ENCODE measurements at regions not wholly inside any gene's neighbourhood (a gene's known extent, or its start where the extent isn't known, plus 50 kb on each side); places are given as distances from the start of the nearest gene placed in this dataset.
"Not testable (repeated sequence)": the region's sequence is repeated elsewhere in the genome, so short reads cannot be mapped to it uniquely, and the experiment has no call there.

DNA sequence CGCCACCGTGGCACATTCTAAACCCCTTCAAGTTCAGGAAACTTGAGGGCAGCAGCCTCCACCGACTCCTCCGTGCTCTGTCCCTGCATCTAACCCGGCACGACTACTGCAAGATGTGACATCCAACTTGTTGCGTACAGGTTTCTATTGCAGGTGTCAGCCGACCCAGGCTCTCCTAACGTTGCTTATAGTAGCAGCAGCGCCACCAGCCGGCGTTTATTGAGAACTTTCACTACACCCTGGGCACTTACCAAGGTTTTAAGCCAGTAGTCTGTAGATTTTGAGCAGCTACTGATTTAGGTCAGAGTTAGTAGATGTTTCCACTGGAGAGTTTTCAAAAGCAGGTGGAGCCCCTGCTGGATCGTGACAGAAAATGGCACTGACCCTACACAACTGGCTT lies 200.6 kb upstream of the PRKX start:
- H3K4me1 Mint-ChIP-seq; H3K27me3 ChIP-seq (ENCODE audit: control insufficient read depth, insufficient read depth, low read length); H3K27ac ChIP-seq (ENCODE audit: insufficient read depth, low read length, poor library complexity, severe bottlenecking); H3K9me3 ChIP-seq (ENCODE audit: control insufficient read depth in 2 of 2, low read length in 2 of 2); H3K4me3 ChIP-seq (ENCODE audit: low read depth, low read length); DNase-seq; H3K9me3 Mint-ChIP-seq; H3K4me1 ChIP-seq (ENCODE audit: control insufficient read depth, insufficient read depth, low read length, poor library complexity, severe bottlenecking); H3K4me3 Mint-ChIP-seq; H3K36me3 ChIP-seq (ENCODE audit: control insufficient read depth, insufficient read depth, low read length); H3K36me3 Mint-ChIP-seq; ATAC-seq (ENCODE audit: low read depth in 2 of 2); H3K27ac Mint-ChIP-seq; H3K27me3 Mint-ChIP-seq: not testable (repeated sequence)

DNA sequence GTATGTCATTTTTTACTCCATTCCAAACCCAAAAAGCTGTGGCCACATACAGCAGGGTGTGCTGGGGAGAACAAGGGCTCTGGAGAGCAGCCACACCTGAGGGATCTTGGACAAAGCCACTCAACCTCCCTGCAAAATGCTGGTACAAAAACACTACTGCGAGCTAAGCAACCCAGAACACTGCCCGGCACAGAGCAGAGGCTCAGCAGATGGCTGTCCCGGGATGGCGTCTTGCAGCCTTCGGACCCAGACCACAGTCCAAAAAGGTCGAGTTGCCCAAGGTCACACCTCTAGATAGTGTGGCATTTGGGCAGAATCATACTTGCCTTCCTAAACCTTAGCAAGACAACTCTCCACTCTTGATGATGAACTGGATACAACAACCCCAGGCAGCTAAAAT lies 197.6 kb upstream of the PRKX start:
- H3K27me3 ChIP-seq (ENCODE audit: control insufficient read depth, insufficient read depth, low read length); H3K4me3 Mint-ChIP-seq; H3K9me3 Mint-ChIP-seq; H3K4me1 Mint-ChIP-seq; H3K9me3 ChIP-seq (ENCODE audit: control insufficient read depth in 2 of 2, low read length in 2 of 2); H3K27ac Mint-ChIP-seq; DNase-seq; H3K36me3 Mint-ChIP-seq; H3K27me3 Mint-ChIP-seq; H3K4me1 ChIP-seq (ENCODE audit: control insufficient read depth, insufficient read depth, low read length, poor library complexity, severe bottlenecking); H3K4me3 ChIP-seq (ENCODE audit: low read depth, low read length); H3K27ac ChIP-seq (ENCODE audit: insufficient read depth, low read length, poor library complexity, severe bottlenecking); ATAC-seq (ENCODE audit: low read depth in 2 of 2); H3K36me3 ChIP-seq (ENCODE audit: control insufficient read depth, insufficient read depth, low read length): not testable (repeated sequence)

DNA sequence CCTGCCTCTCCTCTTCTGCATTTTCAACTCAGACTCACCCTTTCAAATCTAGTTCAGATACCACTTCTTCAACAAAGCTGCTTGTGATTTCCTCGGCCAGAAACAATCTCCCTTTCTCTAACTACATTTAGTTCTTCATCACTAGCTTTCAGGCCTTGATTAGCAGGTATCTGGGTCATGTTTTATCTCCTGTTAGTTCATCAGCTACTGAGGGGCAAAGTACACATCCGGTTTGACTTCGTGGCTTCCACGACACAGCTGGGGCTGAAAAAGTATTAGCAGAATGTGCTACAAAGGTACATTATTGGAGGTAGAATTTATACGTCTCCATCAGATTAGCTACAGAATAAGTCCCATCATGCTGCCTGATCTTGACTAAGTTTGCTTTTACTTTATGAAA lies 197.2 kb upstream of the PRKX start:
- not testable (repeated sequence) for H3K4me3 ChIP-seq (ENCODE audit: low read depth, low read length); H3K4me1 Mint-ChIP-seq; H3K27ac ChIP-seq (ENCODE audit: insufficient read depth, low read length, poor library complexity, severe bottlenecking); DNase-seq; H3K9me3 Mint-ChIP-seq; H3K27me3 ChIP-seq (ENCODE audit: control insufficient read depth, insufficient read depth, low read length); H3K36me3 Mint-ChIP-seq; H3K4me1 ChIP-seq (ENCODE audit: control insufficient read depth, insufficient read depth, low read length, poor library complexity, severe bottlenecking); H3K36me3 ChIP-seq (ENCODE audit: control insufficient read depth, insufficient read depth, low read length); H3K27me3 Mint-ChIP-seq; H3K27ac Mint-ChIP-seq; ATAC-seq (ENCODE audit: low read depth in 2 of 2); H3K4me3 Mint-ChIP-seq; H3K9me3 ChIP-seq (ENCODE audit: control insufficient read depth in 2 of 2, low read length in 2 of 2)

DNA sequence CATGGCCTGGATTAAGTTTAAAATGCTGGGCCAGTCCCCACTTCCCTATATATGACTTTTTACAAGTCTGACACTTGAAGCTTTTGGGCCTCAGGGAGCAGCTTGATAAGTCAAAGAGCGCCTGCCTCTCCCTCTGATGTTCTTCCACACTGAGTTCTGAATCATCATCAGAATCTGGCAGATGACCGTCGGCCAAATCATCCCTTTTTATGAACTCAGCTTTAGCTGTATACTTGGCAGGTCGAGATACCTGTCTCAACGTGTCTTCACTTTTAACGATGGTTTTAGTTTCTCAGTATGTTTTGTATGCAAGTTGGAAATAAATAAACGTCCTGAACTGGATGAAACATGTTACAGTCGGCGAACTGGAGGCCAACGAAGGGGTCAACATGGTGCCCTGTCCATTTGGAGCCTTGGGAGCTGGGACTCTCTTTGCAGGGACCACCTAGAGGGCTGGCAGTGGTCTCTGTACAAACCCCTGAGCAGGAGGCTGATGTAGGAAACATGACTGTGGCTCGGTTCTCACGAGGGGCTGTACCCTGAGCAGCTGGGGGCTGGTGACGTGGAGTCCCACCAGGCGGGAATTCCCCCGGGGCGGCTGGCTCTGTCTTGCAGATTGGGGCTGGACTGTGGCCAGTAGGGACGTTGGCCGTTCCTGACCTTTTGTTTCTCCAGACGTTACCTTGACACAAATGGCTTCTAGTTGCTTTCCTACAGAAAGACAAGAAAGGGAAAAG lies 192.2 kb upstream of the PRKX start:
- not testable (repeated sequence) for H3K36me3 Mint-ChIP-seq; ATAC-seq (ENCODE audit: low read depth in 2 of 2); DNase-seq; H3K27me3 Mint-ChIP-seq; H3K9me3 ChIP-seq (ENCODE audit: control insufficient read depth in 2 of 2, low read length in 2 of 2); H3K4me3 ChIP-seq (ENCODE audit: low read depth, low read length); H3K27me3 ChIP-seq (ENCODE audit: control insufficient read depth, insufficient read depth, low read length); H3K4me1 Mint-ChIP-seq; H3K27ac ChIP-seq (ENCODE audit: insufficient read depth, low read length, poor library complexity, severe bottlenecking); H3K4me3 Mint-ChIP-seq; H3K4me1 ChIP-seq (ENCODE audit: control insufficient read depth, insufficient read depth, low read length, poor library complexity, severe bottlenecking); H3K36me3 ChIP-seq (ENCODE audit: control insufficient read depth, insufficient read depth, low read length); H3K27ac Mint-ChIP-seq; H3K9me3 Mint-ChIP-seq

DNA sequence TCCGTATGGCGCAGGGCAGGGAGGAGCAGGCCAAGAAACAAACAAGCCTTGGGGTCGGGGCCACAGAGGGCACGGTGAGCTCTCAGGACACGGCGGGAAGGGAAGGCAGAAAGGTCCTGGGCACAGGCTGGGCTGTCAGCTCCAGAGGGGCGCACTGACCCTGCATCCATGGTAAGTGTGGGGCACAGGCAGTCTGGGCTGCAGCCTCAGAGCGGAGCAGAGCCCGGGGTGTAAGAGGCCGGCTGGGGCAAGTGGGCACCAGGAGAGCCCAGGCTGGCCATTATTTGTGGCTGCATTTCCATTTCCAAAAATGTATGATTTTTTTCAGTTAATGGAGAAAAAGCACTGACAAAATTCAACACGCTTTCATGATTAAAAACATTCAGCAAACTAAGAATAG lies 188.8 kb upstream of the PRKX start:
- not testable (repeated sequence) for DNase-seq; H3K4me3 Mint-ChIP-seq; H3K27ac Mint-ChIP-seq; H3K9me3 ChIP-seq (ENCODE audit: control insufficient read depth in 2 of 2, low read length in 2 of 2); H3K4me1 ChIP-seq (ENCODE audit: control insufficient read depth, insufficient read depth, low read length, poor library complexity, severe bottlenecking); H3K4me1 Mint-ChIP-seq; H3K36me3 ChIP-seq (ENCODE audit: control insufficient read depth, insufficient read depth, low read length); H3K27ac ChIP-seq (ENCODE audit: insufficient read depth, low read length, poor library complexity, severe bottlenecking); H3K27me3 Mint-ChIP-seq; H3K9me3 Mint-ChIP-seq; H3K4me3 ChIP-seq (ENCODE audit: low read depth, low read length); ATAC-seq (ENCODE audit: low read depth in 2 of 2); H3K27me3 ChIP-seq (ENCODE audit: control insufficient read depth, insufficient read depth, low read length); H3K36me3 Mint-ChIP-seq

DNA sequence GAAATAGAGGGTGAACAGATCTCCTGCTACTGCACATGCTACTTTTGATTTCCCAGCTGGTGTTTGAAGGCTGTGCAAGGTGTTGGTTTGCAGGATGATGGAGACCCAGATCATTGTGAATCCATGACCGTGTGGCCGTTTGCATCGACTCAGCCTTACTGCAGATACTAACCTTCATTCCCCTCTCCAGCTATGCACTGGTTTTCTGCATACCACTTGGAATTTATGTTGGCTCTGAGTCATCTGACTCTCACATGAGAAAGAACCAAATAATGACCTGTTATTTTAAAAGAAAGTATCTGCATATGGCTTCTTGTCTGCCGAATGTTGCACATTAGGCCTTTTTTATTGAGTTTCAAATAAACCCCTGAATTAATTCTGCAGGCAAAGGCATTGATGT lies 183.3 kb upstream of the PRKX start:
- H3K4me1 ChIP-seq (ENCODE audit: control insufficient read depth, insufficient read depth, low read length, poor library complexity, severe bottlenecking); H3K4me3 Mint-ChIP-seq; H3K27me3 ChIP-seq (ENCODE audit: control insufficient read depth, insufficient read depth, low read length); H3K27ac ChIP-seq (ENCODE audit: insufficient read depth, low read length, poor library complexity, severe bottlenecking); H3K9me3 ChIP-seq (ENCODE audit: control insufficient read depth in 2 of 2, low read length in 2 of 2); H3K4me3 ChIP-seq (ENCODE audit: low read depth, low read length); H3K36me3 Mint-ChIP-seq; H3K27me3 Mint-ChIP-seq; H3K36me3 ChIP-seq (ENCODE audit: control insufficient read depth, insufficient read depth, low read length); H3K9me3 Mint-ChIP-seq; ATAC-seq (ENCODE audit: low read depth in 2 of 2); H3K27ac Mint-ChIP-seq; DNase-seq; H3K4me1 Mint-ChIP-seq: not testable (repeated sequence)

DNA sequence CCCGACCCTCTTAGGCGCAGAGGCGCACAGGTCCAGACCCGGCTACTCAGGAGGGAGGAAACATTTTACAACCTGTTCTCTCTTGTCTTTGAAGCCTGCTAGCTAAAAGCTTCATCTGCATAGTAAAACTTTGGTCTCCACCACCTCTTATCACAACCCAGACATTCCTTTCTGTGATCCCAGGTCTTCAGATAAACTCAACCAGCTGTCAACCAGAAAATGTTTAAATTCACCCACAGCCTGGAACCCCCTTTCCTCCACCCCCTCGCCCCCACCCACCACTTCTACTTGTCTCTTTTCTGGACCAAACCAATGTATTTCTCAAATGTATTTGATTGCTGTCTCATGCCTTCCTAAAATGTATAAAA lies 169.1 kb upstream of the PRKX start:
- H3K27ac ChIP-seq (ENCODE audit: insufficient read depth, low read length, poor library complexity, severe bottlenecking); H3K4me1 ChIP-seq (ENCODE audit: control insufficient read depth, insufficient read depth, low read length, poor library complexity, severe bottlenecking); H3K36me3 ChIP-seq (ENCODE audit: control insufficient read depth, insufficient read depth, low read length); H3K27me3 ChIP-seq (ENCODE audit: control insufficient read depth, insufficient read depth, low read length); H3K9me3 ChIP-seq (ENCODE audit: control insufficient read depth in 2 of 2, low read length in 2 of 2); H3K4me3 ChIP-seq (ENCODE audit: low read depth, low read length); H3K4me3 Mint-ChIP-seq; ATAC-seq (ENCODE audit: low read depth in 2 of 2); H3K9me3 Mint-ChIP-seq; H3K4me1 Mint-ChIP-seq; H3K27me3 Mint-ChIP-seq; H3K27ac Mint-ChIP-seq; H3K36me3 Mint-ChIP-seq: not testable (repeated sequence)
- peak in 1 of 3 donors; percentile 8 for DNase-seq

DNA sequence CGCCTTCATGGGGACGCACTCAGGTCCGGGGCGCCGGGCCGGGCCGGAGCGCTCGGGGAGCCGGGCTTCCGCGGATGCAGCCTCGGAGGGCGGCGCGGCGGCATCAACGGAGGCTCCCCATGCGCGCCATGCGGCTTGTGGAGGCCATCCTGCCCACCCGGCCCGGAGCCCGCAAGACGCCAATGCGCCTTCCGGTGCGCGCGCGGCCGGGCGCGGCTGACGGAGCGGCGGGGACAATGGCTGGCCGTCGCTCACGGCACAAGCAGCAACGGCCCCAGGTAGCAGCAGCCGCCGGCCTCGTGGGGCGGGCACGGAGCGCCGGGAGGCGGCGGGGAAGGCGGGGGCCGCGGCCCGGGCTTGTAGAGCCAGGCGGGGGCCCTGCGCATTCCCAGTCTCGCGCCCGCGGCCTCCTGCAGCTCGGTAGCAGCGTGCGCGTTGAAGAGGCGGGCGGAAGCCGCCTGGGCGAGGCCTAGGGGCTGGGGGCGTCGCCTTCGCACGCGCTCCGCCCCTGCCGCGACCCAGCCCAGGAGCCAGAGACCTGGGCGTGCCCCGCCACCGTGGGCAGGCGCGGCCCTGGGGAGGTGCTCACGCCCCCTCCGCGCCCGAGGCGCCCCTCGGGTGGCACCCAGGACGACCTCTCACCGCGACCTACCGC lies 168.6 kb upstream of the PRKX start:
- not testable (repeated sequence) for H3K27me3 ChIP-seq (ENCODE audit: control insufficient read depth, insufficient read depth, low read length); H3K9me3 Mint-ChIP-seq; H3K36me3 ChIP-seq (ENCODE audit: control insufficient read depth, insufficient read depth, low read length); H3K27me3 Mint-ChIP-seq; H3K4me1 ChIP-seq (ENCODE audit: control insufficient read depth, insufficient read depth, low read length, poor library complexity, severe bottlenecking); DNase-seq; H3K36me3 Mint-ChIP-seq; H3K4me1 Mint-ChIP-seq; H3K4me3 ChIP-seq (ENCODE audit: low read depth, low read length); H3K27ac Mint-ChIP-seq; H3K27ac ChIP-seq (ENCODE audit: insufficient read depth, low read length, poor library complexity, severe bottlenecking); H3K4me3 Mint-ChIP-seq; H3K9me3 ChIP-seq (ENCODE audit: control insufficient read depth in 2 of 2, low read length in 2 of 2)
- peak; percentile 96 to 98 for ATAC-seq (ENCODE audit: low read depth in 2 of 2)

All from CD4-positive, CD25-positive, alpha-beta regulatory T cell (primary cell).